SK-N-SH (cell line): ENCODE measurements at regions not wholly inside any gene's neighbourhood (a gene's known extent, or its start where the extent isn't known, plus 50 kb on each side); places are given as distances from the start of the nearest gene placed in this dataset.
A peak's percentile ranks its signal among the peaks of the same experiment; 100 is the strongest.

Source experiments
- CTCF ChIA-PET: fragments of 300-600, 350-600 bp; formaldehyde crosslinking; extraction: SDS; loops from one replicate; lab custom pipeline; 2021; lab: Yijun Ruan, JAX
- POLR2A ChIA-PET: fragments of 350-600 bp; sonication (Branson Sonifier 250); formaldehyde crosslinking; extraction: SDS; loops from one replicate; lab custom pipeline; 2020; ENCODE audit warnings: antibody characterized with exemption, inconsistent platforms; lab: Yijun Ruan, JAX
- DNase-seq: peaks from one replicate; pipeline ENCODE4 v3.0.0; 2012
- H2AFZ ChIP-seq: fragments of 200-600 bp; sonication (generic); 2 replicates; pipeline ENCODE4 v1.8.1; 2016; ENCODE audit warnings: antibody characterized with exemption, mild to moderate bottlenecking, low read depth
- H3F3A ChIP-seq: fragments of 200-600 bp; sonication (generic); replicated peaks from 2 replicates; pipeline ENCODE3; 2016; ENCODE audit warnings: antibody characterized with exemption, mild to moderate bottlenecking; ENCODE audit not compliant: insufficient read depth
- H3K27ac ChIP-seq, 2 experiments: fragments of 200-500 bp in 1 of 2; fragments of 200-600 bp in 1 of 2; sonication (Bioruptor generic) in 1 of 2; sonication (generic), shearing (Covaris generic) in 1 of 2; 2 replicates each; pipeline versions ENCODE4 v1.5.1 to v1.6.1; 2014 to 2016; ENCODE audit warnings: low read depth in 2 of 2, inconsistent platforms in 1 of 2, low read length in 1 of 2, mild to moderate bottlenecking in 1 of 2, mixed read lengths in 1 of 2
- H3K27me3 ChIP-seq: fragments of 200-600 bp; sonication (generic), shearing (Covaris generic); 2 replicates; pipeline ENCODE4 v1.6.1; 2016; ENCODE audit warnings: mixed run types; ENCODE audit not compliant: insufficient read depth
- H3K36me3 ChIP-seq, 2 experiments: fragments of 200-500 bp in 1 of 2; fragments of 200-600 bp in 1 of 2; sonication (Bioruptor generic) in 1 of 2; sonication (generic) in 1 of 2; replicated peaks in 1 of 2; 2 replicates each; pipeline versions ENCODE3 to v1.5.1; 2014 to 2016; ENCODE audit warnings: low read length in 1 of 2, mild to moderate bottlenecking in 1 of 2; ENCODE audit not compliant: insufficient read depth in 2 of 2, control insufficient read depth in 1 of 2
- H3K4me1 ChIP-seq, 2 experiments: fragments of 200-500 bp in 1 of 2; fragments of 200-600 bp in 1 of 2; sonication (Bioruptor generic) in 1 of 2; sonication (generic), shearing (Covaris generic) in 1 of 2; 2 replicates each; pipeline versions ENCODE4 v1.5.1 to v1.6.1; 2014 to 2016; ENCODE audit warnings: low read depth in 1 of 2, low read length in 1 of 2, mixed run types in 1 of 2; ENCODE audit not compliant: insufficient read depth in 2 of 2, control insufficient read depth in 1 of 2
- H3K4me2 ChIP-seq: fragments of 200-600 bp; sonication (generic), shearing (Covaris generic); 2 replicates; pipeline ENCODE4 v1.6.1; 2017; ENCODE audit warnings: mixed run types
- H3K4me3 ChIP-seq, 2 experiments: fragments of 200-500 bp in 1 of 2; fragments of 200-600 bp in 1 of 2; sonication (Bioruptor generic) in 1 of 2; sonication (generic), shearing (Covaris generic) in 1 of 2; 2 replicates each; pipeline versions ENCODE4 v1.5.1 to v1.8.1; 2014 to 2016; ENCODE audit warnings: low read depth in 2 of 2, inconsistent platforms in 1 of 2, low read length in 1 of 2, mild to moderate bottlenecking in 1 of 2, mixed read lengths in 1 of 2, moderate library complexity in 1 of 2
- H3K79me2 ChIP-seq: fragments of 200-600 bp; sonication (generic); 2 replicates; pipeline ENCODE4 v1.8.1; 2017; ENCODE audit warnings: mild to moderate bottlenecking; ENCODE audit not compliant: insufficient read depth
- H3K9ac ChIP-seq: fragments of 200-600 bp; sonication (generic); 2 replicates; pipeline ENCODE4 v1.6.1; 2017; ENCODE audit warnings: mixed run types
- H3K9me2 ChIP-seq: fragments of 200-600 bp; sonication (generic); 2 replicates; pipeline ENCODE4 v1.6.1; 2017; ENCODE audit warnings: mixed run types
- H3K9me3 ChIP-seq: fragments of 200-600 bp; sonication (generic); 2 replicates; pipeline ENCODE4 v1.6.1; 2017; ENCODE audit warnings: mixed run types, mild to moderate bottlenecking, moderate library complexity
- H4K20me1 ChIP-seq: fragments of 200-600 bp; sonication (generic); 2 replicates; pipeline ENCODE4 v1.6.1; 2017; ENCODE audit warnings: mild to moderate bottlenecking, mixed run types; ENCODE audit not compliant: insufficient read depth
- CHD2 ChIP-seq: fragments of 150-350 bp; IDR thresholded peaks from 2 replicates; pipeline ENCODE4 v1.6.1; 2018; ENCODE audit warnings: low read length; ENCODE audit not compliant: partially characterized antibody
- CTCF ChIP-seq: fragments of 200-600 bp; sonication (generic); IDR thresholded peaks from 2 replicates; pipeline ENCODE4 v1.6.1; 2017; ENCODE audit warnings: antibody characterized with exemption, mild to moderate bottlenecking, moderate library complexity
- EP300 ChIP-seq, 2 experiments: IDR thresholded peaks; 2 replicates each; pipeline versions ENCODE4 v1.4.0 to v1.6.1; 2012; ENCODE audit warnings: borderline replicate concordance in 1 of 2, low read depth in 1 of 2, low read length in 1 of 2
- EZH2phosphoT487 ChIP-seq: fragments of 200-600 bp; sonication (generic); IDR thresholded peaks from 2 replicates; pipeline ENCODE4 v1.6.1; 2017; ENCODE audit warnings: low read depth, mixed run types, mild to moderate bottlenecking, antibody characterized with exemption, moderate library complexity, borderline replicate concordance
- FOSL2 ChIP-seq: IDR thresholded peaks from 2 replicates; pipeline ENCODE4 v1.4.0; 2012; ENCODE audit warnings: low read depth, mild to moderate bottlenecking, moderate library complexity, borderline replicate concordance
- FOXJ3 ChIP-seq: sonication (generic); formaldehyde crosslinking; IDR thresholded peaks from 2 replicates; pipeline ENCODE4 v1.5.1; 2020; ENCODE audit warnings: mild to moderate bottlenecking, missing genetic modification reagents
- GABPA ChIP-seq: IDR thresholded peaks from 2 replicates; pipeline ENCODE4 v1.4.0; 2012; ENCODE audit warnings: low read depth, mild to moderate bottlenecking
- GATA2 ChIP-seq: sonication (generic); formaldehyde crosslinking; IDR thresholded peaks from 2 replicates; pipeline ENCODE4 v1.5.0; 2020; ENCODE audit warnings: mild to moderate bottlenecking, missing genetic modification reagents
- MEF2A ChIP-seq: IDR thresholded peaks from 2 replicates; pipeline ENCODE4 v1.4.0; 2012; ENCODE audit warnings: low read depth, borderline replicate concordance
- PBX3 ChIP-seq: IDR thresholded peaks from 2 replicates; pipeline ENCODE4; 2012
- POLR2AphosphoS5 ChIP-seq: IDR thresholded peaks from 2 replicates; pipeline ENCODE4 v1.6.1; 2012; ENCODE audit warnings: low read depth, low read length
- RCOR1 ChIP-seq: fragments of 150-350 bp; IDR thresholded peaks from 2 replicates; pipeline ENCODE4 v1.6.1; 2017; ENCODE audit warnings: antibody characterized with exemption, low read length
- RXRA ChIP-seq: IDR thresholded peaks from 2 replicates; pipeline ENCODE4 v1.4.0; 2012; ENCODE audit warnings: low read depth, mild to moderate bottlenecking, borderline replicate concordance
- SIN3A ChIP-seq: IDR thresholded peaks from 2 replicates; pipeline ENCODE4 v1.6.1; 2012; ENCODE audit warnings: low read depth, mild to moderate bottlenecking, low read length, moderate library complexity, borderline replicate concordance
- SMC3 ChIP-seq: IDR thresholded peaks from 2 replicates; pipeline ENCODE4 v1.6.1; 2012; ENCODE audit warnings: low read depth, low read length, improper control_type of control experiment
- YY1 ChIP-seq: IDR thresholded peaks from 2 replicates; pipeline ENCODE4 v1.4.0; 2012; ENCODE audit warnings: low read depth, mild to moderate bottlenecking
- ZBTB33 ChIP-seq: IDR thresholded peaks from 2 replicates; pipeline ENCODE4 v1.4.0; 2012; ENCODE audit warnings: low read depth, borderline replicate concordance
- WGBS: methylation state at CpG from one replicate; pipeline ENCODE4 v1.1.6; 2017; ENCODE audit warnings: low lambda C conversion rate; 5-methylcytosine and 5-hydroxymethylcytosine counted together

- Histone ChIP-seq H3F3A (peaks cover 14% of the 10 kb centered on the region), H3K9me2 (no peaks in the 10 kb centered on the region), H3K4me3 (no peak overlapping the region)
- POLR2A ChIA-PET, result no interaction called here
- TF ChIP-seq YY1, result no peak
- no peak for TF ChIP-seq RXRA
- no peak for TF ChIP-seq GATA2 (CRISPR knock-in tag)
- no peak for TF ChIP-seq SIN3A
- TF ChIP-seq MEF2A, result no peak
- TF ChIP-seq FOXJ3 (CRISPR knock-in tag), result no peak
- no peak for TF ChIP-seq CTCF
- no peak for TF ChIP-seq GABPA
- TF ChIP-seq SMC3, result no peak
- TF ChIP-seq PBX3, result no peak
- TF ChIP-seq, all 33 proteins: peak for 0
- H3K4me1 ChIP-seq, result peaks cover 33 to 34% of the 10 kb centered on the region in 2 experiments
- WGBS, result 97% methylated on average over 1 of the region's 1 CpG
- H3K27me3 ChIP-seq, result no peaks in the 10 kb centered on the region
- no peak for DNase-seq
- H3K36me3 ChIP-seq, result no peaks in the 10 kb centered on the region
- peak overlapping the region in 1 of 2 experiments; percentile 99; a peak in 2 of 4 replicates for H3K27ac ChIP-seq
- CTCF ChIA-PET, result interaction anchor here (1.5 kb wide), 1 partner anchor 25 kb away, joined by 3 read pairs; no protein-coding TSS in a partner anchor
- H3K9me3 ChIP-seq, result no peaks in the 10 kb centered on the region
- no peak overlapping the region for H2AFZ ChIP-seq
- H4K20me1 ChIP-seq, result no peaks in the 10 kb centered on the region
- no peak overlapping the region for H3K4me2 ChIP-seq
- H3K79me2 ChIP-seq, result no peaks in the 10 kb centered on the region
- no peak overlapping the region for H3K9ac ChIP-seq
Observed at GRCh38 chr10:52619052-52619451, 153.5 kb downstream of the MBL2 start.

GRCh38 chr10:52621635-52622079 lies 150.9 kb downstream of the MBL2 start:
- peak overlapping the region; percentile 45 to 99 for H3K27ac ChIP-seq
- H4K20me1 ChIP-seq, result no peaks in the 10 kb centered on the region
- peaks cover 27 to 32% of the 10 kb centered on the region in 2 experiments for H3K4me1 ChIP-seq
- H3K9me3 ChIP-seq, result no peaks in the 10 kb centered on the region
- H3K36me3 ChIP-seq, result no peaks in the 10 kb centered on the region
- H3K27me3 ChIP-seq, result no peaks in the 10 kb centered on the region
- no peaks in the 10 kb centered on the region for H3K9me2 ChIP-seq
- ChIA-PET POLR2A (interaction anchor here (0.6 kb wide), 1 partner anchor 308 kb away, joined by 3 read pairs; the partner anchor contains the start of gene DKK1), CTCF (interaction anchor here (0.7 to 2.2 kb wide), 9 partner anchors 15 to 314 kb away, joined by 3 to 11 read pairs (median 3); partner anchors contain the start of gene DKK1)
- DNase-seq, result peak; percentile 42
- no peaks in the 10 kb centered on the region for H3K79me2 ChIP-seq
- H3K4me3 ChIP-seq, result no peak overlapping the region; a peak in 1 of 4 replicates
- H3F3A ChIP-seq, result peaks cover under 1% of the 10 kb centered on the region
- H3K9ac ChIP-seq, result no peak overlapping the region
- 0 out of 2 replicates have a peak overlapping the region, but pooled peaks have one; percentile 5 for H3K4me2 ChIP-seq
- peak overlapping the region; percentile 33; the same call in 1 of the 2 replicates for H2AFZ ChIP-seq
- 0% methylated on average over 2 of the region's 2 CpGs for WGBS
- TF ChIP-seq POLR2AphosphoS5, result peak; percentile 74; the same call in 1 of the 2 replicates
- no peak for TF ChIP-seq GABPA
- no peak for TF ChIP-seq FOSL2
- no peak for TF ChIP-seq YY1
- TF ChIP-seq EP300 (IDR thresholded peaks at IDR 0.05; ENCODE audit: borderline replicate concordance in 1 of 2, low read depth in 1 of 2, low read length in 1 of 2), result peak; percentile 30 to 94; a peak in 3 of 4 replicates
- TF ChIP-seq ZBTB33, result no peak
- TF ChIP-seq RXRA, result no peak
- no peak for TF ChIP-seq CTCF
- TF ChIP-seq CHD2, result peak; percentile 81
- TF ChIP-seq SIN3A, result no peak
- TF ChIP-seq PBX3, result peak; percentile 80
- peak; percentile 94 for TF ChIP-seq RCOR1
- no peak for TF ChIP-seq EZH2phosphoT487
